GM12865 (cell line): ENCODE measurements at regions not wholly inside any gene's neighbourhood (a gene's known extent, or its start where the extent isn't known, plus 50 kb on each side); places are given as distances from the start of the nearest gene placed in this dataset.

ENCODE experiments used
- DNase-seq: peaks from one replicate; pipeline ENCODE4 v3.0.0; 2010; ENCODE audit warnings: low read depth
- H3K4me3 ChIP-seq: 2 replicates; pipeline ENCODE4 v1.5.1; 2011; ENCODE audit warnings: mild to moderate bottlenecking, low read depth, low read length, control low read depth
- TF ChIP-seq, protein P1 (sequence below): IDR thresholded peaks from 2 replicates; pipeline ENCODE4 v1.5.1; 2011; ENCODE audit warnings: low read length, control low read depth, low read depth, inconsistent platforms; ENCODE audit not compliant: insufficient read depth; ENCODE audit errors: missing control alignments

DNA sequence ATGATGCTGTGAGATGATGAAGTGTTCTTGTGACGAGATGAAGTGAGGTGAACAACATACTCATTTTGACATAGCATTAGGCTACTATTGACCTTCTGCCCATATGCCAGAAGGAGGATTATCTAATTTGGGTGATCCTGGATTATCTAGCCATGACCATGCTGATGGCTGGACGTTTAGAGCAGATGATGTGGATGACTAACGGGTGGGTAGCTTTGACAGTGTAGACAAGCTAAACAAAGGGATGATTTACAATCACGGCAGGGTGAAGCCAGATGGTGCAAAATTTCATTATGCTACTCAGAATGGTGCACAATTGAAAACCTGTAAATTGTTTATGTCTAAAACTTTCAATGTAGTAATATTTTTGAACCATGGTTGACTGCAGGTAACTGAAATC is 2403.4 kb upstream of the ACO1 start:
- H3K4me3 ChIP-seq: no peak overlapping the region
- no peak for DNase-seq
- TF ChIP-seq, protein P1, sequence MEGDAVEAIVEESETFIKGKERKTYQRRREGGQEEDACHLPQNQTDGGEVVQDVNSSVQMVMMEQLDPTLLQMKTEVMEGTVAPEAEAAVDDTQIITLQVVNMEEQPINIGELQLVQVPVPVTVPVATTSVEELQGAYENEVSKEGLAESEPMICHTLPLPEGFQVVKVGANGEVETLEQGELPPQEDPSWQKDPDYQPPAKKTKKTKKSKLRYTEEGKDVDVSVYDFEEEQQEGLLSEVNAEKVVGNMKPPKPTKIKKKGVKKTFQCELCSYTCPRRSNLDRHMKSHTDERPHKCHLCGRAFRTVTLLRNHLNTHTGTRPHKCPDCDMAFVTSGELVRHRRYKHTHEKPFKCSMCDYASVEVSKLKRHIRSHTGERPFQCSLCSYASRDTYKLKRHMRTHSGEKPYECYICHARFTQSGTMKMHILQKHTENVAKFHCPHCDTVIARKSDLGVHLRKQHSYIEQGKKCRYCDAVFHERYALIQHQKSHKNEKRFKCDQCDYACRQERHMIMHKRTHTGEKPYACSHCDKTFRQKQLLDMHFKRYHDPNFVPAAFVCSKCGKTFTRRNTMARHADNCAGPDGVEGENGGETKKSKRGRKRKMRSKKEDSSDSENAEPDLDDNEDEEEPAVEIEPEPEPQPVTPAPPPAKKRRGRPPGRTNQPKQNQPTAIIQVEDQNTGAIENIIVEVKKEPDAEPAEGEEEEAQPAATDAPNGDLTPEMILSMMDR: no peak

- DNase-seq: no peak
- TF ChIP-seq, protein P1: no peak
- H3K4me3 ChIP-seq: no peak overlapping the region
Observed at GRCh38 chr9:29999645-30000044, 2384.8 kb upstream of the ACO1 start.

GRCh38 chr9:30010691-30011090 is 2373.8 kb upstream of the ACO1 start:
- no peak for DNase-seq
- TF ChIP-seq, protein P1: no peak
- no peak overlapping the region for H3K4me3 ChIP-seq

GRCh38 chr9:30012622-30013021 is 2371.8 kb upstream of the ACO1 start:
- DNase-seq: no peak
- no peak overlapping the region for H3K4me3 ChIP-seq
- TF ChIP-seq, protein P1: no peak

GRCh38 chr9:30015073-30015472 is 2369.4 kb upstream of the ACO1 start:
- DNase-seq: no peak
- TF ChIP-seq, protein P1: no peak
- H3K4me3 ChIP-seq: no peak overlapping the region

DNA sequence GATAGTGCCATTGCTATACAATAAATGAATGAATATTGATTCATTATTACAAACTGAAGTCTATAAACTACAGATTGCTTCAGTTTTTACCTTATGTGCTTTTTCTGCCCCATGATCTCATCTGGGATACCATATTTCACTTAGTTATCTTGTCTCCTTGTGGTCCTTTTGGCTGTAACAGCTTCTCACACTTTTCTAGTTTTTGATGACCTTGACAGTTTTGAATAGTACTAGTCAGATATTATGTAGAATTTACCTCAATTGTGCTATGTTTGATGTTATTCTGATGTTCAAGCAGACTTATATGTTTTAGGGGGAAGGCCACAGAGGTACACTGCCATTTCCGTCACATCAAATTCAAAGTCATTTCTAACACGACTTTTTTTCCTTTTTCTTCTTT is 2364.3 kb upstream of the ACO1 start:
- TF ChIP-seq, protein P1: no peak
- H3K4me3 ChIP-seq: no peak overlapping the region
- no peak for DNase-seq

- no peak overlapping the region for H3K4me3 ChIP-seq
- no peak for DNase-seq
- TF ChIP-seq, protein P1: no peak
Observed at GRCh38 chr9:30035761-30036160, 2348.7 kb upstream of the ACO1 start.
